Spleen (tissue), 7 donors: ENCODE measurements at regions not wholly inside any gene's neighbourhood (a gene's known extent, or its start where the extent isn't known, plus 50 kb on each side); places are given as distances from the start of the nearest gene placed in this dataset.
"Not testable (repeated sequence)": the region's sequence is repeated elsewhere in the genome, so short reads cannot be mapped to it uniquely, and the experiment has no call there.

Source experiments
- CTCF ChIP-seq, 11 experiments: fragments of 200-600 bp in 7 of 11; fragments of 450-650 bp in 4 of 11; sonication (generic) in 4 of 11; IDR thresholded peaks in 8 of 11; conservative IDR thresholded peaks in 3 of 11; 1 replicate in 7 of 11; 2 replicates in 4 of 11; pipeline versions ENCODE4 v1.4.0 to v1.8.0; 2016 to 2021; ENCODE audit warnings: antibody characterized with exemption in 11 of 11, inconsistent platforms in 4 of 11, mild to moderate bottlenecking in 1 of 11
- POLR2A ChIP-seq, 3 donors: fragments of 450-650 bp; IDR thresholded peaks; one replicate each; pipeline ENCODE4 v1.5.1; 2017; ENCODE audit warnings: antibody characterized with exemption in 3 of 3, mild to moderate bottlenecking in 1 of 3
- donor health status: DM: no; HTN: no; CAD: no; lungs with moderate emphysema.
- donor health status: DM: no; HTN: no; CAD: no.
- donor health status: DM: no; HTN: no; CAD: no.

GRCh38 chr15:24305643-24306042 lies 369.9 kb upstream of the NPAP1 start:
- not testable (repeated sequence) for TF ChIP-seq CTCF (IDR thresholded peaks at IDR 0.05 in 8 of 11, conservative IDR thresholded peaks at IDR 0.05 in 3 of 11); POLR2A (IDR thresholded peaks at IDR 0.05)
